ENCODE measurements at regions not wholly inside any gene's neighbourhood (a gene's known extent, or its start where the extent isn't known, plus 50 kb on each side); places are given as distances from the start of the nearest gene placed in this dataset.

DNA sequence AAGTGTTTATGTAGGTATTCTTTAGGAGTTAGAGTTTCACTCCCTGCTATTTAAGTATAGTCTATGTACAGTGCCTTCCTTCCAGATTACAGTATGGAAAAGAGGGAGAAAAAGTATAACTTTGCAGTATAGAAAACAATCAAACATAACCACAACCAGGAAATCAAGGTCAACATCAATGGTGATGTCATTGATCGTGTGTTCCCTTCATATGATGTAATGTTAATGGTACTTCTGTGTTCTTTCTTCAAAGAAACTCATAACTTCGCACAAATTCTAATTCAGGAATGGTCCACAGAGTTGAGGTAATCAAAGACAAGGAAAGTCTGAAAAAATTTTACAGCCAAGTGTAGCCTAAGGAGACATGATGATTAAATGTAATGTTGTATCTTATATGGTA, 961.1 kb upstream of the EDIL3 start:
- no peak overlapping the region for H3K27ac ChIP-seq (ENCODE audit: low read length)
- H3K27me3 ChIP-seq (ENCODE audit: control insufficient read depth, insufficient read depth, low read length), result no peaks in the 10 kb centered on the region
- TF ChIP-seq SIN3A (IDR thresholded peaks at IDR 0.05; ENCODE audit: borderline replicate concordance, insufficient read depth, low read depth, low read length), result no peak
- TF ChIP-seq POLR2AphosphoS5 (IDR thresholded peaks at IDR 0.05; ENCODE audit: low read depth, low read length), result no peak
- TF ChIP-seq, protein P1, sequence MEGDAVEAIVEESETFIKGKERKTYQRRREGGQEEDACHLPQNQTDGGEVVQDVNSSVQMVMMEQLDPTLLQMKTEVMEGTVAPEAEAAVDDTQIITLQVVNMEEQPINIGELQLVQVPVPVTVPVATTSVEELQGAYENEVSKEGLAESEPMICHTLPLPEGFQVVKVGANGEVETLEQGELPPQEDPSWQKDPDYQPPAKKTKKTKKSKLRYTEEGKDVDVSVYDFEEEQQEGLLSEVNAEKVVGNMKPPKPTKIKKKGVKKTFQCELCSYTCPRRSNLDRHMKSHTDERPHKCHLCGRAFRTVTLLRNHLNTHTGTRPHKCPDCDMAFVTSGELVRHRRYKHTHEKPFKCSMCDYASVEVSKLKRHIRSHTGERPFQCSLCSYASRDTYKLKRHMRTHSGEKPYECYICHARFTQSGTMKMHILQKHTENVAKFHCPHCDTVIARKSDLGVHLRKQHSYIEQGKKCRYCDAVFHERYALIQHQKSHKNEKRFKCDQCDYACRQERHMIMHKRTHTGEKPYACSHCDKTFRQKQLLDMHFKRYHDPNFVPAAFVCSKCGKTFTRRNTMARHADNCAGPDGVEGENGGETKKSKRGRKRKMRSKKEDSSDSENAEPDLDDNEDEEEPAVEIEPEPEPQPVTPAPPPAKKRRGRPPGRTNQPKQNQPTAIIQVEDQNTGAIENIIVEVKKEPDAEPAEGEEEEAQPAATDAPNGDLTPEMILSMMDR (IDR thresholded peaks at IDR 0.05), result no peak
- TF ChIP-seq, protein P2, sequence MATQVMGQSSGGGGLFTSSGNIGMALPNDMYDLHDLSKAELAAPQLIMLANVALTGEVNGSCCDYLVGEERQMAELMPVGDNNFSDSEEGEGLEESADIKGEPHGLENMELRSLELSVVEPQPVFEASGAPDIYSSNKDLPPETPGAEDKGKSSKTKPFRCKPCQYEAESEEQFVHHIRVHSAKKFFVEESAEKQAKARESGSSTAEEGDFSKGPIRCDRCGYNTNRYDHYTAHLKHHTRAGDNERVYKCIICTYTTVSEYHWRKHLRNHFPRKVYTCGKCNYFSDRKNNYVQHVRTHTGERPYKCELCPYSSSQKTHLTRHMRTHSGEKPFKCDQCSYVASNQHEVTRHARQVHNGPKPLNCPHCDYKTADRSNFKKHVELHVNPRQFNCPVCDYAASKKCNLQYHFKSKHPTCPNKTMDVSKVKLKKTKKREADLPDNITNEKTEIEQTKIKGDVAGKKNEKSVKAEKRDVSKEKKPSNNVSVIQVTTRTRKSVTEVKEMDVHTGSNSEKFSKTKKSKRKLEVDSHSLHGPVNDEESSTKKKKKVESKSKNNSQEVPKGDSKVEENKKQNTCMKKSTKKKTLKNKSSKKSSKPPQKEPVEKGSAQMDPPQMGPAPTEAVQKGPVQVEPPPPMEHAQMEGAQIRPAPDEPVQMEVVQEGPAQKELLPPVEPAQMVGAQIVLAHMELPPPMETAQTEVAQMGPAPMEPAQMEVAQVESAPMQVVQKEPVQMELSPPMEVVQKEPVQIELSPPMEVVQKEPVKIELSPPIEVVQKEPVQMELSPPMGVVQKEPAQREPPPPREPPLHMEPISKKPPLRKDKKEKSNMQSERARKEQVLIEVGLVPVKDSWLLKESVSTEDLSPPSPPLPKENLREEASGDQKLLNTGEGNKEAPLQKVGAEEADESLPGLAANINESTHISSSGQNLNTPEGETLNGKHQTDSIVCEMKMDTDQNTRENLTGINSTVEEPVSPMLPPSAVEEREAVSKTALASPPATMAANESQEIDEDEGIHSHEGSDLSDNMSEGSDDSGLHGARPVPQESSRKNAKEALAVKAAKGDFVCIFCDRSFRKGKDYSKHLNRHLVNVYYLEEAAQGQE (IDR thresholded peaks at IDR 0.05; ENCODE audit: insufficient read depth in 1 of 2, low read depth in 2 of 2, low read length in 1 of 2), result no peak
- no peak for TF ChIP-seq TCF7L2 (IDR thresholded peaks at IDR 0.05; ENCODE audit: low read depth, low read length)
- no peaks in the 10 kb centered on the region for H3K36me3 ChIP-seq (ENCODE audit: control insufficient read depth, insufficient read depth, low read length)
- no peak for DNase-seq (ENCODE audit: low read depth, low spot score)
- intact Hi-C loops (cut with micrococcal nuclease; ENCODE audit: unreplicated experiment), result no loop called here
- H3K9me3 ChIP-seq (ENCODE audit: control insufficient read depth, insufficient read depth, low read depth, low read length), result no peaks in the 10 kb centered on the region
- CTCF ChIA-PET, result no interaction called here
- no TSS peak for BruUV-seq (replicated peaks)
- in situ Hi-C loops (cut with HindIII; ENCODE audit: low pct_unique_long_range_greater_than_20kb, low sequenced_read_pairs), result no loop called here
- no peaks in the 10 kb centered on the region for H3K4me1 ChIP-seq (ENCODE audit: control insufficient read depth, insufficient read depth, low read length)
- H3K4me3 ChIP-seq (ENCODE audit: low read depth in 2 of 2, low read length in 2 of 2), result no peak overlapping the region
- POLR2A ChIA-PET, result no interaction called here
- ATAC-seq, result no peak

- intact Hi-C loops (cut with micrococcal nuclease; ENCODE audit: unreplicated experiment), result no loop called here
- ATAC-seq (no peak), DNase-seq (ENCODE audit: low read depth, low spot score) (no peak)
- no TSS peak for BruUV-seq (replicated peaks)
- no peaks in the 10 kb centered on the region for H3K9me3 ChIP-seq (ENCODE audit: control insufficient read depth, insufficient read depth, low read depth, low read length)
- H3K4me1 ChIP-seq (ENCODE audit: control insufficient read depth, insufficient read depth, low read length), result no peaks in the 10 kb centered on the region
- no peaks in the 10 kb centered on the region for H3K27me3 ChIP-seq (ENCODE audit: control insufficient read depth, insufficient read depth, low read length)
- ChIA-PET POLR2A (no interaction called here), CTCF (no interaction called here)
- in situ Hi-C loops (cut with HindIII; ENCODE audit: low pct_unique_long_range_greater_than_20kb, low sequenced_read_pairs), result no loop called here
- H3K36me3 ChIP-seq (ENCODE audit: control insufficient read depth, insufficient read depth, low read length), result no peaks in the 10 kb centered on the region
- TF ChIP-seq TCF7L2 (IDR thresholded peaks at IDR 0.05; ENCODE audit: low read depth, low read length) (no peak), SIN3A (IDR thresholded peaks at IDR 0.05; ENCODE audit: borderline replicate concordance, insufficient read depth, low read depth, low read length) (no peak), POLR2AphosphoS5 (IDR thresholded peaks at IDR 0.05; ENCODE audit: low read depth, low read length) (no peak)
- TF ChIP-seq, protein P2 (IDR thresholded peaks at IDR 0.05; ENCODE audit: insufficient read depth in 1 of 2, low read depth in 2 of 2, low read length in 1 of 2), result no peak
- TF ChIP-seq, protein P1 (IDR thresholded peaks at IDR 0.05), result no peak
- H3K27ac ChIP-seq (ENCODE audit: low read length), result no peak overlapping the region
- H3K4me3 ChIP-seq (ENCODE audit: low read depth in 2 of 2, low read length in 2 of 2), result no peak overlapping the region
Measured at GRCh38 chr5:85357309-85357708, 972.6 kb upstream of the EDIL3 start.

Data from Panc1 (cell line).